Neural progenitor cell (in vitro differentiated cells): ENCODE measurements at regions not wholly inside any gene's neighbourhood (a gene's known extent, or its start where the extent isn't known, plus 50 kb on each side); places are given as distances from the start of the nearest gene placed in this dataset.

Experiments
- CTCF ChIP-seq: fragments of 200-600 bp; sonication (generic); IDR thresholded peaks from 2 replicates; pipeline ENCODE4 v1.5.1; 2017; ENCODE audit warnings: antibody characterized with exemption, mild to moderate bottlenecking
- EZH2 ChIP-seq: fragments of 200-600 bp; sonication (generic); IDR thresholded peaks from 2 replicates; pipeline ENCODE4 v1.6.1; 2017; ENCODE audit warnings: antibody characterized with exemption, mild to moderate bottlenecking, moderate library complexity

GRCh38 chr11:106302416-106302815 is 225.0 kb downstream of the AASDHPPT start:
- TF ChIP-seq CTCF (no peak), EZH2 (no peak)
